ACHN (cell line): ENCODE measurements at regions not wholly inside any gene's neighbourhood (a gene's known extent, or its start where the extent isn't known, plus 50 kb on each side); places are given as distances from the start of the nearest gene placed in this dataset.

Source experiments
- DNase-seq: peaks from one replicate; pipeline ENCODE4 v3.0.0-alpha.2; 2015
- in situ Hi-C: cut with HindIII; loops from 2 replicates; pipeline ENCODE4 v1.10.0; 2017; ENCODE audit warnings: low sequenced_read_pairs, low pct_ligation_motif_present, low pct_unique_long_range_greater_than_20kb

- in situ Hi-C loops, result no loop called here
Measured at GRCh38 chr4:13102092-13102742, 381.9 kb downstream of the RAB28 start.

GRCh38 chr4:13097971-13098370 is 386.2 kb downstream of the RAB28 start:
- no peak for DNase-seq
- in situ Hi-C loops, result no loop called here

More at GRCh38 chr4:13102092-13102742, 381.9 kb downstream of the RAB28 start:
- DNase-seq, result no peak

GRCh38 chr4:13095722-13096121 is 388.4 kb downstream of the RAB28 start:
- in situ Hi-C loops, result no loop called here
- no peak for DNase-seq

- in situ Hi-C loops, result no loop called here
- no peak for DNase-seq
Measured at GRCh38 chr4:13093170-13093569, 391.0 kb downstream of the RAB28 start.

- DNase-seq, result no peak
- in situ Hi-C loops, result no loop called here
Measured at GRCh38 chr4:13092702-13093101, 391.4 kb downstream of the RAB28 start.

- in situ Hi-C loops, result no loop called here
Measured at GRCh38 chr4:13089659-13089998, 394.5 kb downstream of the RAB28 start.

GRCh38 chr4:13088726-13089658 is 395.1 kb downstream of the RAB28 start:
- in situ Hi-C loops, result no loop called here
- DNase-seq, result no peak

More at GRCh38 chr4:13089659-13089998, 394.5 kb downstream of the RAB28 start:
- DNase-seq, result no peak

- DNase-seq, result no peak
- in situ Hi-C loops, result no loop called here
Measured at GRCh38 chr4:13087041-13087440, 397.1 kb downstream of the RAB28 start.

GRCh38 chr4:13084210-13084609 is 399.9 kb downstream of the RAB28 start:
- in situ Hi-C loops, result no loop called here
- no peak for DNase-seq

- DNase-seq, result no peak
- in situ Hi-C loops, result no loop called here
Measured at GRCh38 chr4:13081830-13082229, 402.3 kb downstream of the RAB28 start.

- in situ Hi-C loops, result no loop called here
- DNase-seq, result no peak
Measured at GRCh38 chr4:13067077-13067476, 417.1 kb downstream of the RAB28 start.

GRCh38 chr4:13059019-13059418 is 425.1 kb downstream of the RAB28 start:
- no peak for DNase-seq
- in situ Hi-C loops, result no loop called here

- no peak for DNase-seq
- in situ Hi-C loops, result no loop called here
Measured at GRCh38 chr4:13056630-13057189, 427.4 kb downstream of the RAB28 start.

- in situ Hi-C loops, result no loop called here
- no peak for DNase-seq
Measured at GRCh38 chr4:13054420-13054970, 429.6 kb downstream of the RAB28 start.

GRCh38 chr4:13047591-13047990 is 436.5 kb downstream of the RAB28 start:
- in situ Hi-C loops, result no loop called here
- no peak for DNase-seq

- DNase-seq, result no peak
- in situ Hi-C loops, result no loop called here
Measured at GRCh38 chr4:13036841-13037240, 447.3 kb downstream of the RAB28 start.

- in situ Hi-C loops, result no loop called here
Measured at GRCh38 chr4:13032936-13033335, 451.2 kb downstream of the RAB28 start.

GRCh38 chr4:13024147-13025105 is 459.7 kb downstream of the RAB28 start:
- in situ Hi-C loops, result no loop called here
- no peak for DNase-seq

More at GRCh38 chr4:13032936-13033335, 451.2 kb downstream of the RAB28 start:
- no peak for DNase-seq
